CD4-positive, alpha-beta T cell treated with Interferon alpha-2 for 1 hour (primary cell): ENCODE measurements at regions not wholly inside any gene's neighbourhood (a gene's known extent, or its start where the extent isn't known, plus 50 kb on each side); places are given as distances from the start of the nearest gene placed in this dataset.

Experiments
- DNase-seq, 2 donors: peaks; one replicate each; pipeline ENCODE4 v3.0.0-alpha.2; 2020 to 2022

- no peak for DNase-seq
These were observed 123.8 kb upstream of the TJP1 start for GRCh38 chr15:29945943-29946596.

DNA sequence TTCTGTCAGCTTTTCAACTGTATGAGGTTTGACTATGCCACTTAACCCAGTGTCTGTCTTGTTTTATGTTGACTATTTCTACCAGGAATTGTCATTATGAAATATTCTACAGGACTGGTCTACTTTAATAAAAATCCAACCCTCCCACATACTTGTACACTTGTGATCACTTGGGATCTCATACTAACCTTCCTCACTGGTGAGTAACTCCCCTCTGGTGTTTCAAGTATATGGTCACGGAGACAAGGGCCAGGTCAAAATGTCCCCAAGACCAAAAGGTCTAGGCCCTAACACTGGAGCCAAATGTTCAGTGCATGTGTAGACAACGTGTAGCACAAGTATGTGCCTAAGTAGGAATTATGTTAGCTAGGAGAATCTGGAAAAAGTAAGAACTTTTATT lies 122.7 kb upstream of the TJP1 start:
- no peak for DNase-seq

GRCh38 chr15:29942548-29942947 lies 120.3 kb upstream of the TJP1 start:
- DNase-seq, result no peak

- no peak for DNase-seq
These were observed 119.9 kb upstream of the TJP1 start for GRCh38 chr15:29942143-29942542.

DNA sequence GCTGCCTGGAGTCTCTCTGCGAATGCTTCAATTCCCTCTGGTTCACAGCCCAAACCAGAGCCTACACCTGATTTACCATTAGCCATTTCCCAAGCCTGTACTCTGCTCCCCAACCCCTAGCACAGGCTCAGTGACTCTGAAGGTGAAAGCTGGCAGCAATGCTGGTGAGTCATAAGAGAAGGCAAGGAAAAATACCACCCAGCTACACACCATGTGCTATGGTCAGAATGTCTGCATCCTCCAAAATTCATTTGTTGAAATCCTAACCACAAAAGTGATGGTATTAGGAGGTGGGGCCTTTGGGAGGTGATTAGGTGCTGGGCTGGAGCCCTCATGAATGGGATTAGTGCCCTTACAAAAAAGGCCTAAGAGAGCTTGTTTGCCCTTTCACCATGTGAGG lies 117.1 kb upstream of the TJP1 start:
- DNase-seq, result no peak

DNA sequence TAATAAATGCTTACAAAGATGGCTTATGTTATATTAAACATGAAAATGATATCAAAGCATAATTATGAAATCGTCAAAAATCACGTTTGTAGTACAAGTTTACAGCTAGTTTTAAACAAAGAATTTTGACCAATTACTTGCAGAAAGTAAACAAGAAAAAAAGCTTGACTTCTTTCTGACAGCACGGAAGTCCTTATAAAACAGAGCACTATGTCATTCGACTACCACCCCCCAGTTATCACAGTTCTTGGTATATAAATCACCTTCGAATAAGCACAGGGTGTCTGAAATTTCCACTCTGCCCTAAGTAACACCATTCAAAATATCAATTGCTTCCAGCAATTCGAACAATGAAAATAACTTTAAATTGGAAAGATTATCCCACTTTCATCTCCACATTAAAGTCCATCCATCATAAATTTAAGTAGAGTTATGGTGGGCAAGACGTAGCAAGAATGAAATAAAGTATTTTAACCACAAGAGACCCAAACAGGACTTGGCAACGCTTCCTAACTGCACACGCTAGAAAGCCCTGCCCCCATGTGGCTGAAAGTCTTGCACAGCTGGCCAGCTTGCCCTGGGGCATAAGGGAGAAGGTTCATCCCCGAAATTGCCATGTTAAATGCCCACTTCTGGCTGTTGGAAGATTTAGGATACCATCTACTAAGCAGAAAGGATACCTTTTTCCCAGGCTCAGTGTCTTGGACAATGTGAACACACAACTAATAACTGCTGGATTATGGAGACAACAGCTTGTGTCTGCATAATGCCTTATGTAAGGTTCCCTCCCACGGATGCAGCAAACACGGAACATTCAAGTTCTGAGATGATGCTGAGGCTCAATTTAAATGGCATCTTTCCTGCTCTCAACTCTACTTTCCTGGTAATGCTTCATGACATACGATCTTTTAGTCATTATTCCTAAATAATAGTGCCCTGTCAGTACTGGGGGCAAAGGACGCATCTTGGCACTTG lies 116.4 kb upstream of the TJP1 start:
- DNase-seq, result no peak

DNA sequence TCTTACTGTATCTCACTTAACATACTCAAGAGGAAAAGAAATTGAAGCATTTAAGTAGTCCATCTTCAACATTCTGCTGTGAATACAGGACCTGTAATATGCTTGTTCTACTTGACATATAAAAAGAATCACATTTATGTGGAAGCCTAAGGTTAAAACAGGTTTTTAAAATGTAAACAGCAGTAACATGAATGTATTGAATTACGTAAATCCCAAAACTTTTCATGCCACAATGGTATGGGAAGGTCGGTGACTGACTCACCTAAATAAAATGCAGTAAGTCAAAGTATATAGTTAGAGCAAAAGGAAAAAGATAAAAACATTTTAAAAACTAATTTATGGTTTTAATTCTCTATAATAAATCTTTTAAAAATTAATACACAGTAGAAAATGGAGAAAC lies 115.7 kb upstream of the TJP1 start:
- no peak for DNase-seq

DNA sequence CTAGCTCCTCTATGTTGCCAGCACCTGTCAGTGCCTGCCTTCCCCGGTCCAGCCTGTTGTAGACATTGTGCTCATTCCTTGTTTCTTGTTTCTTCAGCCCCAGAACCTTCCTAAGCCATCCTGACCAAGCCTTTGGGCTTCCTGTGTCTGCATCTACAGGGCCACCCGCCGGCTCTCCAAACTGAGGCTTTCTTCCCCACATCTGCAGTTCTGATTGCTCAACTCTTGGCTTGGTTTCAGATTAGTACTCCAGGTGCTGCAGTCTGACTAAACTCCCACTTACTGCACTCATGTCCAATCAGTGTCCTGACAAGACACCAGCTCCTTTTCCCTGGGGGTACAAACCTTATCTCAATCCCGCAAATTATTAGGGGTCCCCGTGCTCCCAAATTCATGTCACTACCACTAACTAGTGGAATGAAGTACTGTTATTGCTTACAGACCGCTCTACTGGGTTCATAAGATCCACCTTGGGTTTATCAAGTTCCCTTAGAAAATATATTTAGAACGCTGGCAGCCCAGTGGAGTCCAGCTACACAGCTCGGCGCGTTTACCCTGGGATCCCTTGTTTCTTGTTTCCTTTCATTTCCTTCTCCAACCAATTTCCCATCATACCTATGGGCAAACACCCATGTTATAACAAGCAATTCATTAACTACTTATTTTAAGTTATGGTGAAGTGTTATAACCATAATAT lies 114.2 kb upstream of the TJP1 start:
- DNase-seq, result no peak

- no peak for DNase-seq
These were observed 113.2 kb upstream of the TJP1 start for GRCh38 chr15:29935296-29936004.

DNA sequence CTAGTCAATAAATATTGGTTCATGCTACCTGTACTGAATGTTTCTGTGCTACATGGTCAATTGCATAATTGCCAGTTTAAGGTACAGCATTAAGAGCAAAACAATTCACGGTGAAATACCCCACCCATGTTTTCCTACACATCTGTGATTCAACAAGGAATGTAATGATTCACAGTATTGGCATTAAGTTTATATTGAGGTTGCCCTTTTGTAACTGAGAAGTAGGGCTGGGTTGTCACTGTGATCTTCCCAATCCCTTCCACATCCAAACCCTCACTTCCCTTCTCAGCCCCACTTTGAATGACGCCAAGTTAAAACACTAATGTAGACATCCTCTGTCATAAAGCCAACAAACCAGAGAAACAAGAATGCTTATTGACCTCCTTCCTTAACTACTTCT lies 112.0 kb upstream of the TJP1 start:
- no peak for DNase-seq

DNA sequence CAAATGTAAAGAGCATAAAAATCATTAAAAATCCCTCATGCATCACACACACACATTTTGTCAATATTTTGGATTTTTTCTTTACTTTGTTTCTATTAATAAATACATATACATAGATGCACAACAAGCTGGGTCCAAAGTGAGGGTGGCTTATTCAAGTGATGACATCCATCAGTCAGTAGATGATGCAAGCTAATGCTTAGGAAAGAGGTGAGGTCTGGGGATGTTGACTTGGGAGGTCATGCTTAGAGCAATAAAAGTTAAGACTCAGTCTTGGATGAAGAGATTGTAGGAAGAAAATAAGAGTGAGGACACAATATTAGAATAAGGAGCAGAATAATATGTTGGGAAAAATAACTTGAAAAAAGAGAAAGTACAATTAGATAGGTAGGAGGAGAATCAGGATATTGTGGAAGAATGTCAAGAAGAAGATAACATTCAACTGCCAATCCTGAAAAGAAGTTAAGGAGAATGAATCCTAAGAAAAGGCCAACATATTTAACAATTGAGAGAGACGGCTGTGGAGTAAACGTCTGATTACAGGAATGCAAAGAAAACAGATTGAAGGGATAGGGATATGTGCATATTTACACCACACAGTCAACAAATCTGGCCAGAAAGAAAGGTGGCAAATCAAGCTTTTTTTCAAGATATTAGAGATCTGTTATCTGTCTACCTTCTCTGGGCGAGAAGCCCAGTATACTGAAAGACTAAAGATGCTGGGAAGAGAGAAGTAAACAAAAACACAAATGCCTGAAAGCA lies 111.0 kb upstream of the TJP1 start:
- DNase-seq, result no peak

DNA sequence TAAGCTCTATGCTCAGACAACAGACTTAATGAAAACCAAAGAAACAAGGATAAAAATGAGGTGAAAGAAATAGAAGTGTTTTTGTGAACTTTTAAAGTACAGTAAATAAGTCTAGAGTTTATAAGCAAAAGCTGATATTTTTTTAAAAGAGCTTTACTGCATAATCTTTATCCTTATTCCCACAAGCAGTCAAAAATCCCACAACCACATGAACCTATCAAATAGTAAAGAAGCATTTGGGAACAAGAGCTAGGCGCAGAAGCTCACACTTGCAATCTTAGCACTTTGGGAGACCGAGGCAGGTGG lies 103.8 kb upstream of the TJP1 start:
- no peak for DNase-seq

- DNase-seq, result peak in 1 of 2 donors; percentile 5
These were observed 103.2 kb upstream of the TJP1 start for GRCh38 chr15:29925227-29926082.

DNA sequence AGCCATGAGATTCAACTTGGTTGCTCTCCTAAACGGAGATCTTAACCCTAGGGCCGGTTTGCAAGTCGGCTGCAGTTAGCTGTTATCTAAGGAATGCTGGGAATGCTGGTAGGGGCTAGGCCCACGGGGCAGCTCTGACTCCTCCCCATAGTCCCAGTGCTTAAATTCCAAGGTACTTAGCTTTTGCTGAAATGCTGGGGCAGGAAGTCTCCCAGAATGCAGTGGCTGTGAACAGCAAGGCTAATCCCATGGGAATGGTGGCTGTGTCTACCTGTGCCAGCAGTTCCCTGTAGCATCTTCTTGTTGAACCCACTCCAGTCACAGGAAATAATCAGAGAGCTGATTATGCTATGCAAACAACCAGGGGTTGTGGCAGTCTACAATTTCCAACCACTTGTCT lies 102.5 kb upstream of the TJP1 start:
- no peak for DNase-seq

GRCh38 chr15:29922191-29922590 lies 99.9 kb upstream of the TJP1 start:
- DNase-seq, result no peak

GRCh38 chr15:29921130-29921601 lies 98.9 kb upstream of the TJP1 start:
- DNase-seq, result no peak

DNA sequence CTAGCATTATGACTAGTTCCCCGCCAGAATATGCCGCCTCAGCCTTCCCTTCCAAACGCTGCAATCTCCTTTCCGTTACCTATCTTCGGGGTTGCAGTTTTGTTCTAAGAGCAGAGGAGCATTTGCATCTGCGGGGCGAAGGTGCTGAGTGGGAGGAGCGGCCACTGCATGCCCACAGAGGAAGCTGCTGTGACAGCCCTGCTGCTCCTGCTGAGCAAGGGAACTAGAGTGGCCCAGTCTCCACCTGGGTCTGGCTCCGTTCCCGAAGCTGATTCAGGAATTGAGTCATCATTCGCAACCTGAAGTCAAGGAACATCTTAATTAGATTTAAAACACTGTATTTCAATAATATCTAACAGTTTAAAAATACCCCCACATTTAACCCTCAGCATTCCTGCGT lies 98.2 kb upstream of the TJP1 start:
- no peak for DNase-seq

GRCh38 chr15:29919380-29919881 lies 97.2 kb upstream of the TJP1 start:
- no peak for DNase-seq

- DNase-seq, result no peak
These were observed 95.6 kb upstream of the TJP1 start for GRCh38 chr15:29917600-29918597.

DNA sequence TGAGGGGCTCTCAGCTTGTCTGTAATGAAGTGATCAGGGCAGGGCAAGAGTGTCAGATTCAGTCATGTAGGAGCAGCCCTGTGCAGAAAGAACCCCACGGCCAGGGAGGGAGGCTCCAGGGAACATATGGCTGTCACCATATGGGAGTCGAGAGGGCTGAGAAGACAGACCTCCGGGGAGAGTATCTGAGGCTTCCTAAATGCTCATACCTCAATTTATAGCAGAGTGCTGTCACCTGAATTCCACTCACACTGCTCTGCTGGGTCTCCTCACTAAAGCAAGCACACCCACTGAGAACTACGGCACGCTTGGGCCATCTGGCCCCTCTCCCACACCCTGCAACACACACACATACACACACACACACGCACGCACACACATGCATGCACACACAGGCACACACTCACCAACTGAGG lies 92.3 kb upstream of the TJP1 start:
- DNase-seq, result no peak
